Loucy (cell line): ENCODE measurements at regions not wholly inside any gene's neighbourhood (a gene's known extent, or its start where the extent isn't known, plus 50 kb on each side); places are given as distances from the start of the nearest gene placed in this dataset.

ENCODE experiments used
- CTCF ChIP-seq: fragments of 200-600 bp; sonication (generic); conservative IDR thresholded peaks from 2 replicates; pipeline ENCODE4 v1.5.1; 2014; ENCODE audit warnings: mild to moderate bottlenecking, antibody characterized with exemption, low read length
- EZH2phosphoT487 ChIP-seq: fragments of 200-600 bp; IDR thresholded peaks from 2 replicates; pipeline ENCODE4 v1.6.1; 2018; ENCODE audit warnings: antibody characterized with exemption, mild to moderate bottlenecking, moderate library complexity, borderline replicate concordance

GRCh38 chr22:27386186-27386585 lies 415.4 kb downstream of the MN1 start:
- TF ChIP-seq CTCF = no peak
- TF ChIP-seq EZH2phosphoT487 = no peak
